RWPE2 (cell line): ENCODE measurements at regions not wholly inside any gene's neighbourhood (a gene's known extent, or its start where the extent isn't known, plus 50 kb on each side); places are given as distances from the start of the nearest gene placed in this dataset.

Experiments used
- ATAC-seq: fragments of 200-7000 bp; cut with Tn5 transposase; 3 replicates; pipeline ENCODE4 v1.9.1; 2021; ENCODE audit warnings: low read depth
- DNase-seq: peaks from one replicate; pipeline ENCODE4 v3.0.0-alpha.2; 2020; ENCODE audit warnings: low spot score
- H3K27ac ChIP-seq: fragments of 450-650 bp; 2 replicates; pipeline ENCODE4 v1.5.1; 2017; ENCODE audit warnings: mild to moderate bottlenecking; ENCODE audit not compliant: poor library complexity, severe bottlenecking
- H3K27me3 ChIP-seq: fragments of 250-450 bp; sonication (Bioruptor Pico); 2 replicates; pipeline ENCODE4 v1.5.1; 2021; ENCODE audit warnings: mild to moderate bottlenecking, moderate library complexity; ENCODE audit not compliant: insufficient read depth, poor library complexity, severe bottlenecking
- H3K36me3 ChIP-seq: fragments of 250-450 bp; sonication (Bioruptor Pico); 2 replicates; pipeline ENCODE4 v1.5.1; 2020; ENCODE audit warnings: low read depth, mild to moderate bottlenecking, moderate library complexity
- H3K4me1 ChIP-seq: fragments of 250-450 bp; sonication (Bioruptor Pico); 2 replicates; pipeline ENCODE4 v1.5.1; 2021; ENCODE audit warnings: mild to moderate bottlenecking, moderate library complexity; ENCODE audit not compliant: insufficient read depth, poor library complexity, severe bottlenecking
- H3K4me3 ChIP-seq: fragments of 250-450 bp; sonication (Bioruptor Pico); 2 replicates; pipeline ENCODE4 v1.5.1; 2021; ENCODE audit warnings: mild to moderate bottlenecking, moderate library complexity; ENCODE audit not compliant: severe bottlenecking
- H3K9me3 ChIP-seq: fragments of 250-450 bp; sonication (Bioruptor Pico); 2 replicates; pipeline ENCODE4 v1.5.1; 2021; ENCODE audit warnings: mild to moderate bottlenecking, moderate library complexity; ENCODE audit not compliant: severe bottlenecking
- TF ChIP-seq, protein P1 (sequence below): fragments of 450-650 bp; IDR thresholded peaks from one replicate; pipeline ENCODE4 v1.5.1; 2017; ENCODE audit warnings: mild to moderate bottlenecking, moderate library complexity; ENCODE audit not compliant: poor library complexity, severe bottlenecking

- TF ChIP-seq, protein P1, sequence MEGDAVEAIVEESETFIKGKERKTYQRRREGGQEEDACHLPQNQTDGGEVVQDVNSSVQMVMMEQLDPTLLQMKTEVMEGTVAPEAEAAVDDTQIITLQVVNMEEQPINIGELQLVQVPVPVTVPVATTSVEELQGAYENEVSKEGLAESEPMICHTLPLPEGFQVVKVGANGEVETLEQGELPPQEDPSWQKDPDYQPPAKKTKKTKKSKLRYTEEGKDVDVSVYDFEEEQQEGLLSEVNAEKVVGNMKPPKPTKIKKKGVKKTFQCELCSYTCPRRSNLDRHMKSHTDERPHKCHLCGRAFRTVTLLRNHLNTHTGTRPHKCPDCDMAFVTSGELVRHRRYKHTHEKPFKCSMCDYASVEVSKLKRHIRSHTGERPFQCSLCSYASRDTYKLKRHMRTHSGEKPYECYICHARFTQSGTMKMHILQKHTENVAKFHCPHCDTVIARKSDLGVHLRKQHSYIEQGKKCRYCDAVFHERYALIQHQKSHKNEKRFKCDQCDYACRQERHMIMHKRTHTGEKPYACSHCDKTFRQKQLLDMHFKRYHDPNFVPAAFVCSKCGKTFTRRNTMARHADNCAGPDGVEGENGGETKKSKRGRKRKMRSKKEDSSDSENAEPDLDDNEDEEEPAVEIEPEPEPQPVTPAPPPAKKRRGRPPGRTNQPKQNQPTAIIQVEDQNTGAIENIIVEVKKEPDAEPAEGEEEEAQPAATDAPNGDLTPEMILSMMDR = no peak
- ATAC-seq (peak; percentile 58), DNase-seq (peak; percentile 83)
- Histone ChIP-seq H3K9me3 (no peaks in the 10 kb centered on the region), H3K4me1 (peaks cover 92% of the 10 kb centered on the region), H3K36me3 (peaks cover 95% of the 10 kb centered on the region), H3K4me3 (no peak overlapping the region), H3K27ac (peak overlapping the region; percentile 100), H3K27me3 (no peaks in the 10 kb centered on the region)
These were observed 160.3 kb upstream of the KLF14 start for GRCh38 chr7:130894146-130894908.

GRCh38 chr7:130894909-130895750 is 161.1 kb upstream of the KLF14 start:
- TF ChIP-seq, protein P1 = no peak

DNA sequence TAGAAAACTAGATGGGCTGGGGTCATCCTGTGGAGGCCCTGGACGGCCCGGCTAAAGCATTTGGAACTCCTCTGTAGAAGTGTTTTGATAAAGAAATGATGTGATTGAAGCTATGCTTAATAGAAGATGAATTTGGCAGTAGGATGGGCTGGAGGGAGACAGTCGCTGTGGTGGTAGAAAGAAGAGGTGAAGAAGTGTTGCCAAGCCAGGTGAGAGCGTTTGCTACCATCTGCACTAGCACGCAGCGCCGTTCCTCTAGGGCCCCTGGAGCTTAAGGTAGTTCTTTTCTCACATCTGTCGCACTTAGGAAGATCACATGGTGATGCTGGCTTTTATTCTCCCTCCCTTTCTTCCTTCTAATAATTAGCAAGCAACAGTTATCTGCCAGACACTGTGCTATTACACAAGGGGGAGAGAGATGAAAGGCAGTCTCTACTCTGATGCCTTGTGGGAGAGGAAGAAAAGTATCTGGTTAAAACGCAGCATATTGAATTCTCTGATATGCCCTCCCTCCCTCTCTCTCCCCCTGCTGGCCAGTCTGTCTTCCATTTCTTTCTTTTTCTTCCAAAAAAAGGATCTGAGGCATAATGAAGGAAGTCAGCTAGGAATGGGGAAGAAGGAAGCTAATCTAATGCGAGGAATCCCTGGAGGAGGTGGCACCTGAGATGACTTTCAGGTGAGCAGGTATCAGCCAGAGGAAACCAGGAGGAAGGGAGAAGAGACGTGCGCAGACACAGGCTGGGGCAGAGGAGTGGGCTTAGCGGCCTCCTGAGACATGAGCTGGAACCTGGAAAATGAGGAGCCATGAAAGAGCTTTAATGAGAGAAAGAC is 162.3 kb upstream of the KLF14 start:
- Histone ChIP-seq H3K4me1 (peaks cover 92% of the 10 kb centered on the region), H3K36me3 (peaks cover 95% of the 10 kb centered on the region), H3K27ac (peak overlapping the region; percentile 100), H3K4me3 (no peak overlapping the region), H3K27me3 (no peaks in the 10 kb centered on the region), H3K9me3 (no peaks in the 10 kb centered on the region)
- TF ChIP-seq, protein P1 = no peak
- no peak for DNase-seq
- ATAC-seq = no peak

More at GRCh38 chr7:130894909-130895750, 161.1 kb upstream of the KLF14 start:
- no peaks in the 10 kb centered on the region for H3K27me3 ChIP-seq
- no peak for DNase-seq
- no peaks in the 10 kb centered on the region for H3K9me3 ChIP-seq
- H3K36me3 ChIP-seq = peaks cover 95% of the 10 kb centered on the region
- no peak overlapping the region for H3K4me3 ChIP-seq
- H3K27ac ChIP-seq = peak overlapping the region; percentile 100
- peaks cover 92% of the 10 kb centered on the region for H3K4me1 ChIP-seq
- no peak for ATAC-seq

DNA sequence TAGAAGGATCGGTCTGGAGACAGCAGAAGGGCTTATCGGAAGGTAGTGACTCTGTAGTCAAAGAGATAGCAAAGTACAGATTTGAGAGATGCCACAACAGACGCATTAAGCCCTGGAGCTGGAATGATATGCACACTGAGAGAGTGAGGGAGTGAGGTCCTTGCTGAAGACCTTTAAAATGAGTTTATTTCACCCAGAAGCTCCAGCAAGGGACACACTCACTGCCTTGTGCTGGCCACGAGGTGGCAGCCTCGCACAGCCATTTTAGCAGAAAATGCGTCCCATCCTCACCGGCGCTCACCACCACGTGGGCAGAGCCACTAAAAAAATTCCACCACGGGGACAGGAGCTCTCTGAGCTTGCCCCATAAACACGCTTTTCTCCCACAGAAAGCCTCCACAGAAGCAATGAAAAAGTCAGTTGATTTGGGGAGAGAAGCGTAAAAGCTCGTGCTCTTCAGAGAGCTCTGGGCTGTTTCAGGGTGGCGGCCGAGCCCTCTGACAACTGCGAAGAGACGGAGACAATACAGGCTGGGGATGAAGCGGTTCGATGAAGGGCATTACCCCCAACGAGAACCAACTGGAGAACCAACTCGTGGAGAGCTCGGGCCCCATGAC is 163.0 kb upstream of the KLF14 start:
- Histone ChIP-seq H3K9me3 (no peaks in the 10 kb centered on the region), H3K4me3 (no peak overlapping the region), H3K27me3 (no peaks in the 10 kb centered on the region), H3K36me3 (peaks cover 97% of the 10 kb centered on the region), H3K4me1 (peaks cover 93% of the 10 kb centered on the region), H3K27ac (peak overlapping the region; percentile 100)
- TF ChIP-seq, protein P1 = peak; percentile 86
- ATAC-seq = 0 out of 3 replicates have a peak, but pooled peaks have one; percentile 2
- DNase-seq = no peak
